HG02870 (cell line): ENCODE measurements at regions not wholly inside any gene's neighbourhood (a gene's known extent, or its start where the extent isn't known, plus 50 kb on each side); places are given as distances from the start of the nearest gene placed in this dataset.

Source experiments
- ATAC-seq: cut with Tn5 transposase; IDR thresholded peaks from one replicate; pipeline ENCODE4 v1.9.1; 2021; ENCODE audit warnings: mild to moderate bottlenecking, moderate library complexity; ENCODE audit not compliant: unreplicated experiment

- ATAC-seq, result no peak
These were observed 141.8 kb upstream of the PRDX4 start for GRCh38 chrX:23525531-23525930.

GRCh38 chrX:23540532-23540931 lies 126.8 kb upstream of the PRDX4 start:
- no peak for ATAC-seq

GRCh38 chrX:23548164-23548563 lies 119.1 kb upstream of the PRDX4 start:
- ATAC-seq, result no peak

GRCh38 chrX:23552303-23552702 lies 115.0 kb upstream of the PRDX4 start:
- ATAC-seq, result no peak

- ATAC-seq, result no peak
These were observed 113.0 kb upstream of the PRDX4 start for GRCh38 chrX:23554304-23554703.

- no peak for ATAC-seq
These were observed 110.2 kb upstream of the PRDX4 start for GRCh38 chrX:23557070-23557469.

- ATAC-seq, result no peak
These were observed 107.3 kb upstream of the PRDX4 start for GRCh38 chrX:23559975-23560374.

GRCh38 chrX:23570674-23571343 lies 96.5 kb upstream of the PRDX4 start:
- no peak for ATAC-seq

- no peak for ATAC-seq
These were observed 92.0 kb upstream of the PRDX4 start for GRCh38 chrX:23575281-23575680.

- no peak for ATAC-seq
These were observed 89.2 kb upstream of the PRDX4 start for GRCh38 chrX:23578079-23578478.

GRCh38 chrX:23589496-23589895 lies 77.8 kb upstream of the PRDX4 start:
- ATAC-seq, result no peak

GRCh38 chrX:23592741-23593140 lies 74.6 kb upstream of the PRDX4 start:
- ATAC-seq, result no peak

- no peak for ATAC-seq
These were observed 68.7 kb upstream of the PRDX4 start for GRCh38 chrX:23598575-23598974.

GRCh38 chrX:23603501-23603900 lies 63.8 kb upstream of the PRDX4 start:
- no peak for ATAC-seq

- no peak for ATAC-seq
These were observed 56.8 kb upstream of the PRDX4 start for GRCh38 chrX:23610495-23610894.

- ATAC-seq, result no peak
These were observed 54.4 kb upstream of the PRDX4 start for GRCh38 chrX:23612846-23613245.

GRCh38 chrX:23616361-23616760 lies 50.9 kb upstream of the PRDX4 start:
- ATAC-seq, result peak; percentile 73
